CD4-positive, CD25-positive, alpha-beta regulatory T cell (primary cell): ENCODE measurements at regions not wholly inside any gene's neighbourhood (a gene's known extent, or its start where the extent isn't known, plus 50 kb on each side); places are given as distances from the start of the nearest gene placed in this dataset.

Experiments used
- ATAC-seq, 2 donors: fragments of 150-1000 bp; cut with Tn5 transposase; one replicate each; pipeline ENCODE4 v1.10.0; 2021; ENCODE audit warnings: low read depth in 2 of 2, moderate number of reproducible peaks in 2 of 2, moderate library complexity in 1 of 2
- DNase-seq, 3 donors: peaks; one replicate each; pipeline versions ENCODE4 v3.0.0 to v3.0.0-alpha.2; 2012 to 2022; ENCODE audit warnings: mixed read lengths in 1 of 3
- H3K27ac ChIP-seq: one replicate; pipeline ENCODE4 v1.7.0; 2013; ENCODE audit warnings: mild to moderate bottlenecking, low read length; ENCODE audit not compliant: insufficient read depth, poor library complexity, severe bottlenecking
- H3K27me3 ChIP-seq: one replicate; pipeline ENCODE4 v1.7.0; 2013; ENCODE audit warnings: low read length; ENCODE audit not compliant: control insufficient read depth, insufficient read depth
- H3K36me3 ChIP-seq: one replicate; pipeline ENCODE4 v1.7.0; 2013; ENCODE audit warnings: mild to moderate bottlenecking, low read length, moderate library complexity; ENCODE audit not compliant: control insufficient read depth, insufficient read depth
- H3K4me1 ChIP-seq: 2 replicates; pipeline ENCODE4 v1.7.0; 2013; ENCODE audit warnings: mild to moderate bottlenecking, low read length; ENCODE audit not compliant: insufficient read depth, control insufficient read depth, poor library complexity, severe bottlenecking
- H3K4me3 ChIP-seq: one replicate; pipeline ENCODE4 v1.7.0; 2013; ENCODE audit warnings: low read depth, mild to moderate bottlenecking, low read length, moderate library complexity
- H3K9me3 ChIP-seq, 2 experiments: 1 replicate in 1 of 2; 2 replicates in 1 of 2; pipeline ENCODE4 v1.7.0; 2013; ENCODE audit warnings: low read length in 2 of 2, mild to moderate bottlenecking in 1 of 2, moderate library complexity in 1 of 2; ENCODE audit not compliant: control insufficient read depth in 2 of 2
- H3K27ac Mint-ChIP-seq, 3 donors: one replicate each; pipeline ENCODE4 v1.8.0; 2020 to 2022; ENCODE audit warnings: mild to moderate bottlenecking in 3 of 3, mixed read lengths in 3 of 3, moderate library complexity in 2 of 3
- H3K27me3 Mint-ChIP-seq: one replicate; pipeline ENCODE4 v1.8.0; 2022; ENCODE audit warnings: mild to moderate bottlenecking, mixed read lengths
- H3K36me3 Mint-ChIP-seq: one replicate; pipeline ENCODE4 v1.8.0; 2020; ENCODE audit warnings: mixed read lengths
- H3K4me1 Mint-ChIP-seq, 4 donors: one replicate each; pipeline ENCODE4 v1.8.0; 2020 to 2022; ENCODE audit warnings: mixed read lengths in 4 of 4, mild to moderate bottlenecking in 1 of 4
- H3K4me3 Mint-ChIP-seq, 4 donors: one replicate each; pipeline ENCODE4 v1.8.0; 2020 to 2022; ENCODE audit warnings: mild to moderate bottlenecking in 4 of 4, mixed read lengths in 4 of 4, moderate library complexity in 3 of 4
- H3K9me3 Mint-ChIP-seq, 7 donors: one replicate each; pipeline ENCODE4 v1.8.0; 2020 to 2022; ENCODE audit warnings: mixed read lengths in 7 of 7, mild to moderate bottlenecking in 3 of 7, moderate library complexity in 2 of 7

- peaks cover 0 to 23% (median 6%) of the 10 kb centered on the region in 7 donors for H3K9me3 Mint-ChIP-seq
- no peak overlapping the region for H3K27ac ChIP-seq
- no peaks in the 10 kb centered on the region for H3K4me1 Mint-ChIP-seq
- no peaks in the 10 kb centered on the region for H3K4me1 ChIP-seq
- H3K27ac Mint-ChIP-seq: no peak overlapping the region
- ATAC-seq: no peak
- DNase-seq: no peak
- no peak overlapping the region for H3K4me3 ChIP-seq
- no peaks in the 10 kb centered on the region for H3K27me3 ChIP-seq
- no peaks in the 10 kb centered on the region for H3K9me3 ChIP-seq
- no peak overlapping the region for H3K4me3 Mint-ChIP-seq
- H3K36me3 ChIP-seq: no peaks in the 10 kb centered on the region
- no peaks in the 10 kb centered on the region for H3K36me3 Mint-ChIP-seq
- no peaks in the 10 kb centered on the region for H3K27me3 Mint-ChIP-seq
Observed at GRCh38 chr3:191774485-191774884, 313.5 kb downstream of the PYDC2 start.

GRCh38 chr3:191775451-191776233 is 314.7 kb downstream of the PYDC2 start:
- ATAC-seq: no peak
- H3K27ac Mint-ChIP-seq: no peak overlapping the region
- no peaks in the 10 kb centered on the region for H3K27me3 Mint-ChIP-seq

GRCh38 chr3:191781044-191781443 is 320.1 kb downstream of the PYDC2 start:
- peaks cover 3 to 36% (median 5%) of the 10 kb centered on the region in 7 donors for H3K9me3 Mint-ChIP-seq
- Histone ChIP-seq H3K9me3 (no peaks in the 10 kb centered on the region), H3K4me1 (no peaks in the 10 kb centered on the region), H3K36me3 (no peaks in the 10 kb centered on the region), H3K27ac (no peak overlapping the region), H3K4me3 (no peak overlapping the region), H3K27me3 (no peaks in the 10 kb centered on the region)
- peaks cover 0 to 2% (median 0%) of the 10 kb centered on the region in 4 donors for H3K4me1 Mint-ChIP-seq
- H3K27ac Mint-ChIP-seq: no peak overlapping the region
- no peak overlapping the region for H3K4me3 Mint-ChIP-seq
- no peak for ATAC-seq
- no peak for DNase-seq
- H3K36me3 Mint-ChIP-seq: no peaks in the 10 kb centered on the region
- H3K27me3 Mint-ChIP-seq: no peaks in the 10 kb centered on the region

More at GRCh38 chr3:191775451-191776233, 314.7 kb downstream of the PYDC2 start:
- H3K36me3 Mint-ChIP-seq: no peaks in the 10 kb centered on the region
- Histone ChIP-seq H3K4me1 (no peaks in the 10 kb centered on the region), H3K9me3 (no peaks in the 10 kb centered on the region), H3K27me3 (no peaks in the 10 kb centered on the region), H3K4me3 (no peak overlapping the region), H3K27ac (no peak overlapping the region), H3K36me3 (no peaks in the 10 kb centered on the region)
- H3K4me3 Mint-ChIP-seq: no peak overlapping the region
- DNase-seq: no peak
- no peaks in the 10 kb centered on the region for H3K4me1 Mint-ChIP-seq
- H3K9me3 Mint-ChIP-seq: peaks cover 1 to 27% (median 6%) of the 10 kb centered on the region in 7 donors

GRCh38 chr3:191783024-191783423 is 322.1 kb downstream of the PYDC2 start:
- H3K36me3 ChIP-seq: no peaks in the 10 kb centered on the region
- Mint-ChIP-seq H3K27me3 (no peaks in the 10 kb centered on the region), H3K27ac (no peak overlapping the region), H3K36me3 (no peaks in the 10 kb centered on the region), H3K9me3 (peaks cover 0 to 30% (median 3%) of the 10 kb centered on the region in 7 donors), H3K4me1 (peaks cover 0 to 2% (median 0%) of the 10 kb centered on the region in 4 donors), H3K4me3 (no peak overlapping the region)
- no peaks in the 10 kb centered on the region for H3K4me1 ChIP-seq
- no peak overlapping the region for H3K4me3 ChIP-seq
- no peaks in the 10 kb centered on the region for H3K9me3 ChIP-seq
- DNase-seq (no peak), ATAC-seq (no peak)
- no peak overlapping the region for H3K27ac ChIP-seq
- H3K27me3 ChIP-seq: no peaks in the 10 kb centered on the region

GRCh38 chr3:191790934-191791333 is 330.0 kb downstream of the PYDC2 start:
- H3K9me3 Mint-ChIP-seq: peaks cover 0 to 20% (median 5%) of the 10 kb centered on the region in 7 donors
- no peak for DNase-seq
- no peaks in the 10 kb centered on the region for H3K27me3 Mint-ChIP-seq
- H3K4me3 Mint-ChIP-seq: no peak overlapping the region
- Histone ChIP-seq H3K27ac (no peak overlapping the region), H3K36me3 (no peaks in the 10 kb centered on the region), H3K27me3 (no peaks in the 10 kb centered on the region), H3K4me3 (no peak overlapping the region), H3K4me1 (no peaks in the 10 kb centered on the region), H3K9me3 (no peaks in the 10 kb centered on the region)
- no peaks in the 10 kb centered on the region for H3K36me3 Mint-ChIP-seq
- no peak overlapping the region for H3K27ac Mint-ChIP-seq
- no peak for ATAC-seq
- H3K4me1 Mint-ChIP-seq: no peaks in the 10 kb centered on the region

GRCh38 chr3:191792580-191792979 is 331.6 kb downstream of the PYDC2 start:
- H3K27me3 Mint-ChIP-seq: no peaks in the 10 kb centered on the region
- peaks cover 0 to 20% (median 7%) of the 10 kb centered on the region in 7 donors for H3K9me3 Mint-ChIP-seq
- Histone ChIP-seq H3K36me3 (no peaks in the 10 kb centered on the region), H3K4me3 (no peak overlapping the region), H3K27ac (no peak overlapping the region), H3K4me1 (no peaks in the 10 kb centered on the region), H3K9me3 (no peaks in the 10 kb centered on the region), H3K27me3 (no peaks in the 10 kb centered on the region)
- H3K36me3 Mint-ChIP-seq: no peaks in the 10 kb centered on the region
- no peak overlapping the region for H3K27ac Mint-ChIP-seq
- H3K4me3 Mint-ChIP-seq: no peak overlapping the region
- no peak for ATAC-seq
- H3K4me1 Mint-ChIP-seq: no peaks in the 10 kb centered on the region
- DNase-seq: no peak

GRCh38 chr3:191795196-191795595 is 334.2 kb downstream of the PYDC2 start:
- Histone ChIP-seq H3K4me3 (no peak overlapping the region), H3K4me1 (no peaks in the 10 kb centered on the region), H3K27me3 (no peaks in the 10 kb centered on the region), H3K9me3 (no peaks in the 10 kb centered on the region), H3K36me3 (no peaks in the 10 kb centered on the region), H3K27ac (no peak overlapping the region)
- Mint-ChIP-seq H3K4me3 (no peak overlapping the region), H3K36me3 (no peaks in the 10 kb centered on the region), H3K4me1 (no peaks in the 10 kb centered on the region), H3K27ac (no peak overlapping the region), H3K27me3 (no peaks in the 10 kb centered on the region), H3K9me3 (peaks cover 0 to 21% (median 7%) of the 10 kb centered on the region in 7 donors)
- ATAC-seq: no peak
- DNase-seq: no peak

GRCh38 chr3:191797271-191797670 is 336.3 kb downstream of the PYDC2 start:
- DNase-seq (no peak), ATAC-seq (no peak)
- Mint-ChIP-seq H3K4me1 (no peaks in the 10 kb centered on the region), H3K4me3 (no peak overlapping the region), H3K36me3 (no peaks in the 10 kb centered on the region), H3K27ac (no peak overlapping the region), H3K9me3 (peaks cover 0 to 20% (median 7%) of the 10 kb centered on the region in 7 donors), H3K27me3 (no peaks in the 10 kb centered on the region)
- no peaks in the 10 kb centered on the region for H3K36me3 ChIP-seq
- H3K9me3 ChIP-seq: peaks cover 0 to 5% of the 10 kb centered on the region in 2 experiments
- H3K27ac ChIP-seq: no peak overlapping the region
- no peaks in the 10 kb centered on the region for H3K27me3 ChIP-seq
- no peaks in the 10 kb centered on the region for H3K4me1 ChIP-seq
- no peak overlapping the region for H3K4me3 ChIP-seq
